Stimulated activated effector memory CD8-positive, alpha-beta T cell treated with anti-CD3 and anti-CD28 coated beads, Interleukin-12 subunit alpha, Interleukin-12 subunit beta, amount 100 ng/mL, for 72 hours (primary cell): ENCODE measurements at regions not wholly inside any gene's neighbourhood (a gene's known extent, or its start where the extent isn't known, plus 50 kb on each side); places are given as distances from the start of the nearest gene placed in this dataset.
"Not testable (repeated sequence)": the region's sequence is repeated elsewhere in the genome, so short reads cannot be mapped to it uniquely, and the experiment has no call there.

ENCODE experiments used
- ATAC-seq: fragments of 150-1000 bp; cut with Tn5 transposase; 2 replicates; pipeline ENCODE4 v1.10.0; 2021
- DNase-seq, 2 donors: peaks; one replicate each; pipeline ENCODE4 v3.0.0; 2021 to 2022; ENCODE audit warnings: low spot score in 2 of 2
- H3K27ac Mint-ChIP-seq: one replicate; pipeline ENCODE4 v1.8.0; 2022; ENCODE audit warnings: mild to moderate bottlenecking, mixed read lengths
- H3K36me3 Mint-ChIP-seq: one replicate; pipeline ENCODE4 v1.8.0; 2022; ENCODE audit warnings: mild to moderate bottlenecking, mixed read lengths
- H3K4me1 Mint-ChIP-seq: one replicate; pipeline ENCODE4 v1.8.0; 2022; ENCODE audit warnings: mixed read lengths
- H3K4me3 Mint-ChIP-seq: one replicate; pipeline ENCODE4 v1.8.0; 2022; ENCODE audit warnings: mild to moderate bottlenecking, mixed read lengths
- H3K9me3 Mint-ChIP-seq: one replicate; pipeline ENCODE4 v1.8.0; 2022; ENCODE audit warnings: mixed read lengths

GRCh38 chr4:127469959-127470809 lies 162.6 kb upstream of the INTU start:
- no peak for ATAC-seq

DNA sequence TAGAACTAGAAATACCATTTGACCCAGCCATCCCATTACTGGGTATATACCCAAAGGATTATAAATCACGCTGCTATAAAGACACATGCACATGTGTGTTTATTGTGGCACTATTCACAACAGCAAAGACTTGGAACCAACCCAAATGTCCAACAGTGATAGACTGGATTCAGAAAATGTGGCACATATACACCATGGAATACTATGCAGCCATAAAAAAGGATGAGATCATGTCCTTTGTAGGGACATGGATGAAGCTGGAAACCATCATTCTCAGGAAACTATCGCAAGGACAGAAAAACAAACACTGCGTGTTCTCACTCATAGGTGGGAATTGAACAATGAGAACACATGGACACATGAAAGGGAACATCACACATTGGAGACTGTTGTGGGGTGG lies 154.5 kb upstream of the INTU start:
- not testable (repeated sequence) for H3K4me1 Mint-ChIP-seq, H3K4me3 Mint-ChIP-seq, H3K36me3 Mint-ChIP-seq, ATAC-seq, H3K9me3 Mint-ChIP-seq, DNase-seq, H3K27ac Mint-ChIP-seq

More at GRCh38 chr4:127469959-127470809, 162.6 kb upstream of the INTU start:
- Mint-ChIP-seq H3K4me3 (no peak overlapping the region), H3K4me1 (no peaks in the 10 kb centered on the region), H3K9me3 (peaks cover 5% of the 10 kb centered on the region), H3K27ac (no peak overlapping the region), H3K36me3 (no peaks in the 10 kb centered on the region)
- DNase-seq = no peak

- H3K4me1 Mint-ChIP-seq = no peaks in the 10 kb centered on the region
- no peaks in the 10 kb centered on the region for H3K36me3 Mint-ChIP-seq
- DNase-seq (no peak), ATAC-seq (no peak)
- no peak overlapping the region for H3K4me3 Mint-ChIP-seq
- no peak overlapping the region for H3K27ac Mint-ChIP-seq
- H3K9me3 Mint-ChIP-seq = peaks cover 2% of the 10 kb centered on the region
Measured at GRCh38 chr4:127479031-127479622, 153.6 kb upstream of the INTU start.

DNA sequence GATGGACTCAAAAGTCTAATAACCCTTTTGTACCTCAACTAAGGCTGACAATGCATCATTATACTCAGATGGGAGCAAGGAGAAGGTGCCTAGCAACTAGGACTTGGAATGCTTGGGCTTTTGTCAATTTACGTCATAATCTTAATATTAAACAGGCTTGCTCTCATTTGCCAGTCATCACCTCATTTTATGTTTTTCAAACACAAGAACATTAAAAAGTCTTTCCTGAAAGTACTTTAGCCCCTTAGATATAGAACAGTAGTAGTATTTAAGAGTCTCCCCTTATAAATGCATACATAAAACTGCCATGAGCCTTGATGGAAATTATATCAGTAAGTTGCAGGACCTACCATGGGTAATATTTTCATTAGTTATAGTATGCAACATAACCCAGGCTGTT lies 150.7 kb upstream of the INTU start:
- DNase-seq = no peak
- Mint-ChIP-seq H3K36me3 (no peaks in the 10 kb centered on the region), H3K9me3 (no peaks in the 10 kb centered on the region), H3K4me3 (no peak overlapping the region), H3K4me1 (no peaks in the 10 kb centered on the region), H3K27ac (no peak overlapping the region)
- ATAC-seq = no peak

- Mint-ChIP-seq H3K27ac (no peak overlapping the region), H3K4me1 (no peaks in the 10 kb centered on the region), H3K36me3 (no peaks in the 10 kb centered on the region), H3K9me3 (no peaks in the 10 kb centered on the region), H3K4me3 (no peak overlapping the region)
- DNase-seq (no peak), ATAC-seq (no peak)
Measured at GRCh38 chr4:127484117-127484516, 148.6 kb upstream of the INTU start.

DNA sequence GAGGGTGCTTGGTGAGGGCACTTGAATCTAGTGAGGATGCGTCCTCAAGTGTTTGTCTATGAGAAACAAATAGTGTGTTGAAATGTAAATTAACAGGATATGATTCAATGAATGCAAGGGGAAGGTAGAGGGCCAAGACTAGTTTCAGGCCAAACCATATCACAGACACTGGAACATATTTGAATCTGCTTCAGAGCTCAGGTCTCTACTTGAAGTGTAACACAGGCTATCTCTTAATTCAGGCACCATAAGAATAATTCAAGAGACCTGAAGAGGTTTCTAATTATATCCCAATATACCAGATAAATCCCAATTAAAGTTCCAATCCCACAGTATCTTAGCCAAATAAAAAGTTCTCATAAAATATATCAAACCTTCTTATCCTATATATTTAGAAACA lies 146.5 kb upstream of the INTU start:
- ATAC-seq (no peak), DNase-seq (no peak)
- H3K9me3 Mint-ChIP-seq = no peaks in the 10 kb centered on the region
- no peaks in the 10 kb centered on the region for H3K4me1 Mint-ChIP-seq
- H3K36me3 Mint-ChIP-seq = no peaks in the 10 kb centered on the region
- no peak overlapping the region for H3K4me3 Mint-ChIP-seq
- no peak overlapping the region for H3K27ac Mint-ChIP-seq

GRCh38 chr4:127491571-127491970 lies 141.2 kb upstream of the INTU start:
- H3K4me3 Mint-ChIP-seq = no peak overlapping the region
- DNase-seq (no peak), ATAC-seq (no peak)
- H3K27ac Mint-ChIP-seq = no peak overlapping the region
- no peaks in the 10 kb centered on the region for H3K4me1 Mint-ChIP-seq
- peaks cover 3% of the 10 kb centered on the region for H3K9me3 Mint-ChIP-seq
- H3K36me3 Mint-ChIP-seq = no peaks in the 10 kb centered on the region

GRCh38 chr4:127496875-127497274 lies 135.9 kb upstream of the INTU start:
- not testable (repeated sequence) for H3K4me3 Mint-ChIP-seq, H3K36me3 Mint-ChIP-seq, DNase-seq, H3K9me3 Mint-ChIP-seq, ATAC-seq, H3K27ac Mint-ChIP-seq, H3K4me1 Mint-ChIP-seq

DNA sequence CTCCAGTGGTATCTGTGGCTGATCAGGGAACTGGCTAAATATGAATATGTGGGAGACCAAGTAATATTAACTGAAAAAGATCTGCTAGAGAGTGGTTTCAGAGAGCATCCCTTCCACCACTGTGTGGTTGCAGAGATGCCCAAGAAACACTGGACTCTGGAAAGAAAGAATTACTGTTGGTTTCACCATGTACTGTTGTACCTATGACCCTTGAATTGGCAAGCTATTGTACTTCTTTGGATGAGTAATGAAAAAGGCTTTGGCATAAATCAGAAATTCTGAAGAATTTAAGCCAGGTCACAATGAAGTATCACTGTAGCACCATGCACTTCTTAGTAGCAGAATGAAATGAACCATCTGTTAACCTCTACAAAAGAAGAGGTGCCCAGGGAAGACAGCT lies 134.4 kb upstream of the INTU start:
- Mint-ChIP-seq H3K4me1 (no peaks in the 10 kb centered on the region), H3K36me3 (no peaks in the 10 kb centered on the region), H3K27ac (no peak overlapping the region), H3K4me3 (no peak overlapping the region), H3K9me3 (peaks cover 3% of the 10 kb centered on the region)
- ATAC-seq (no peak), DNase-seq (no peak)

DNA sequence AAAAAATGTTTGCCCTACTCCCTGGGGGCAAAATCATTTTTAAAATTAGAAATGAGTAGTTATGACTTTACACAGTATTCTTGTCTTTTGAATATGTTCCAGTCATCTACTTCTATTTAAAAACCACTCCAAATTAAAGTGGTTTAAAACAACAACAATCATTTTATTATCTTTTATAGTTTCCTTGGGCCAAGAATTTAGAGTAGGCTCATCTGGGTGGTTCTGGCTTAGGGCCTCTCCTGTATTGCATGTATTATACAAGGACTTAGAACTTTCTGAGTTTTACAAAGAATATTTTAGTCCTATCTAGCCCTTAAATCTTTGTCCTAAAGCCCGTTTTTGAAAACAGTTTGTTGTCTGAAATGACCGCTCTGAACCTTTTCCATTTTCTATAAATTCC lies 132.5 kb upstream of the INTU start:
- Mint-ChIP-seq H3K9me3 (peaks cover 3% of the 10 kb centered on the region), H3K27ac (no peak overlapping the region)
- ATAC-seq = no peak

GRCh38 chr4:127501103-127501502 lies 131.7 kb upstream of the INTU start:
- no peak for ATAC-seq

More for the DNA sequence above, 132.5 kb upstream of the INTU start:
- Mint-ChIP-seq H3K4me1 (no peaks in the 10 kb centered on the region), H3K36me3 (no peaks in the 10 kb centered on the region), H3K4me3 (no peak overlapping the region)
- no peak for DNase-seq

GRCh38 chr4:127503111-127503510 lies 129.6 kb upstream of the INTU start:
- ATAC-seq (no peak), DNase-seq (no peak)
- H3K9me3 Mint-ChIP-seq = peaks cover 8% of the 10 kb centered on the region
- no peak overlapping the region for H3K4me3 Mint-ChIP-seq
- H3K4me1 Mint-ChIP-seq = no peaks in the 10 kb centered on the region
- no peaks in the 10 kb centered on the region for H3K36me3 Mint-ChIP-seq
- no peak overlapping the region for H3K27ac Mint-ChIP-seq

More at GRCh38 chr4:127501103-127501502, 131.7 kb upstream of the INTU start:
- H3K4me3 Mint-ChIP-seq = no peak overlapping the region
- no peaks in the 10 kb centered on the region for H3K4me1 Mint-ChIP-seq
- DNase-seq = no peak
- H3K27ac Mint-ChIP-seq = no peak overlapping the region
- H3K36me3 Mint-ChIP-seq = no peaks in the 10 kb centered on the region
- H3K9me3 Mint-ChIP-seq = peaks cover 3% of the 10 kb centered on the region

DNA sequence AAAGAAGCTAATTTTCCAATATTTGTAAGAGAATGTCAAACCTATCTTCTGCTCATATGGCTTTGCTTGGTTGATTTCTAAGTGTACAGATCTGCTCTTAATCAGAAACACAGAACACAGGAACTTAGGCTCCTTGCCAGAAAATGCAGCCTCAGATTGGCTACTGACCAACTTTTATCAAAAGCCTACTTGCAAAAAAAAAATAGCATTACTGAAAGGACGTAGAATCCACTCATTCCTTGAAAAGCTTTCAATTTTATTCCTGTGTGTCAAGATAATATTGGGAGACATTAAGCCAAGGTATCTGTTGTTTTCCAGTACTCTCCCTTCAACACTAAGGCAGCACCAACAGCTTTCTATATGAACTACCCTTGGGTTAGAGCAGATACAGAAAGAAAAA lies 127.6 kb upstream of the INTU start:
- H3K4me3 Mint-ChIP-seq = no peak overlapping the region
- H3K9me3 Mint-ChIP-seq = peaks cover 8% of the 10 kb centered on the region
- ATAC-seq = no peak
- no peak for DNase-seq
- H3K36me3 Mint-ChIP-seq = no peaks in the 10 kb centered on the region
- no peak overlapping the region for H3K27ac Mint-ChIP-seq
- no peaks in the 10 kb centered on the region for H3K4me1 Mint-ChIP-seq

DNA sequence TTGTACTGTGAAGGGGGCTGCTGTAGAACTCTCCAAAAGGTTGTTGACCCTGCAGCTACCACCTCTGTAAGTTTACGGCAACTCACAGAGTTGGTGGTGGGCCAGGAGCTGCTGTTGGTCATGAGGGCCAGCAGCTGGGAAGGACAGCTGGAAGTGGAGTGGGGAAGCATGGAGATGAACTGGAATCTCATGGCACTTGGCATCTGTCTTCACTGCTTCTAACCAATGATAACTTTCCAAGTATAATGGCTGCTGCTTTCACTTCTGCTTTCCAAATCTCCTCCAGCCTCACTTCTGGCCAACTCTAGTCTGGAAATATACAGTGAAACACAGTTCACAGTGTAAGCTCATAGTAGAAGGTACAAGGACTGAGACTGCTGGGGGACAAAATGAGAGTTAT lies 126.5 kb upstream of the INTU start:
- DNase-seq (no peak), ATAC-seq (no peak)
- peaks cover 8% of the 10 kb centered on the region for H3K9me3 Mint-ChIP-seq
- H3K27ac Mint-ChIP-seq = no peak overlapping the region
- H3K4me1 Mint-ChIP-seq = no peaks in the 10 kb centered on the region
- no peak overlapping the region for H3K4me3 Mint-ChIP-seq
- no peaks in the 10 kb centered on the region for H3K36me3 Mint-ChIP-seq

- Mint-ChIP-seq H3K27ac (no peak overlapping the region), H3K36me3 (no peaks in the 10 kb centered on the region), H3K9me3 (peaks cover 8% of the 10 kb centered on the region), H3K4me1 (no peaks in the 10 kb centered on the region), H3K4me3 (no peak overlapping the region)
- ATAC-seq (no peak), DNase-seq (no peak)
Measured at GRCh38 chr4:127509155-127509554, 123.6 kb upstream of the INTU start.

DNA sequence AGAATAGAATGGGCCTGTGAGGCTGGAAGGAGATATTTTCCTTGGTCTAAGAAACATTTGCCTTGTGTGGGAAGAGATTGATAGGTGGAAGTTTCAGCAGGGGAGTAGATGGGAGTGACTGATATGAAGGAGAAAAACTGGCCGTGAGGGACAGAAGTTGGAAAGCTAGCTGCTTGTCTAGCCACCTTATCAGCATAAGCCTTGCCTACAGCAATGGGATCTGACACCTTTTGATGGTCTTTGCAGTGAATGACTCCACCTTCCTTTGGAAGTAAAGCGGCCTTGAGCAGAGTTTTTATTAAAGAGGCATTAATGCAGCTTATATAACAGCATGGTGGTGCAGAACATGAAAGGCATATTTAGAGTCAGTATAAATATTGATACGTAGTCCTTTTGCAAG lies 120.1 kb upstream of the INTU start:
- H3K9me3 Mint-ChIP-seq = peaks cover 14% of the 10 kb centered on the region
- not testable (repeated sequence) for H3K27ac Mint-ChIP-seq, H3K4me1 Mint-ChIP-seq, ATAC-seq, DNase-seq, H3K36me3 Mint-ChIP-seq, H3K4me3 Mint-ChIP-seq
